Heart left ventricle (tissue), 16 donors: ENCODE measurements at regions not wholly inside any gene's neighbourhood (a gene's known extent, or its start where the extent isn't known, plus 50 kb on each side); places are given as distances from the start of the nearest gene placed in this dataset.

ENCODE experiments used
- ATAC-seq, 4 donors: fragments of 200-7000 bp; cut with Tn5 transposase; one replicate each; pipeline ENCODE4 v1.9.1; 2020 to 2022; ENCODE audit warnings: moderate library complexity in 4 of 4, mild to moderate bottlenecking in 3 of 4, moderate number of reproducible peaks in 1 of 4
- DNase-seq, 5 donors: peaks; one replicate each; pipeline ENCODE4 v3.0.0-alpha.2; 2020
- H3K27ac ChIP-seq, 12 donors: fragments of 200-600 bp; sonication (generic) in 4 of 12; one replicate each; pipeline versions ENCODE4 v1.5.0 to v1.8.0; 2016 to 2022; ENCODE audit warnings: mild to moderate bottlenecking in 2 of 12
- H3K27me3 ChIP-seq, 9 donors: fragments of 200-600 bp; sonication (generic) in 2 of 9; one replicate each; pipeline versions ENCODE4 v1.5.1 to v1.8.0; 2016 to 2022; ENCODE audit warnings: mild to moderate bottlenecking in 3 of 9
- H3K36me3 ChIP-seq, 9 donors: fragments of 200-600 bp; sonication (generic) in 2 of 9; one replicate each; pipeline versions ENCODE4 v1.5.0 to v1.8.0; 2018 to 2022; ENCODE audit warnings: mild to moderate bottlenecking in 2 of 9
- H3K4me1 ChIP-seq, 12 donors: fragments of 200-600 bp; sonication (generic) in 4 of 12; one replicate each; pipeline versions ENCODE4 v1.5.0 to v1.8.0; 2016 to 2022; ENCODE audit warnings: mild to moderate bottlenecking in 3 of 12
- H3K4me3 ChIP-seq, 12 donors: fragments of 200-600 bp; sonication (generic) in 4 of 12; one replicate each; pipeline versions ENCODE4 v1.5.0 to v1.8.0; 2017 to 2022; ENCODE audit warnings: mild to moderate bottlenecking in 9 of 12, moderate library complexity in 4 of 12
- H3K9me3 ChIP-seq, 12 donors: fragments of 200-600 bp; sonication (generic) in 4 of 12; one replicate each; pipeline versions ENCODE4 v1.5.0 to v1.8.0; 2016 to 2022; ENCODE audit warnings: mild to moderate bottlenecking in 1 of 12
- CTCF ChIP-seq, 12 donors: fragments of 200-600 bp; sonication (generic) in 4 of 12; IDR thresholded peaks; one replicate each; pipeline versions ENCODE4 v1.5.0 to v1.8.0; 2018 to 2022; ENCODE audit warnings: antibody characterized with exemption in 12 of 12, mild to moderate bottlenecking in 5 of 12
- POLR2A ChIP-seq, 2 donors: fragments of 450-650 bp; IDR thresholded peaks; one replicate each; pipeline ENCODE4 v1.6.1; 2017; ENCODE audit warnings: antibody characterized with exemption in 2 of 2, mild to moderate bottlenecking in 2 of 2, moderate library complexity in 2 of 2
- WGBS, 4 donors: extraction: QIAGEN DNeasy Blood & Tissue Kit in 2 of 4; methylation state at CpG; one replicate each; pipeline versions ENCODE4 v1.1.5 to v1.1.7; 2013 to 2018; 5-methylcytosine and 5-hydroxymethylcytosine counted together
- intact Hi-C, 10 donors: fragments of 100-400 bp; cut with DNase I; formaldehyde crosslinking; loops; one replicate each; pipeline versions ENCODE4 v1.11.1 to v1.14.2; 2022
- donor health status: ischemic (EF 13 %, LVEDD 7.1; RV severe dilation, severe dysfunction).
- donor health status: healthy with polysubstance abuse.
- donor health status: DM: no; HTN: yes; CAD: no.
- donor health status: DM: no; HTN: no; CAD: no.
- donor health status: ischemic (EF 25% LVEDD 6.9; RV normal size, moderate dysfunction).
- donor health status: ischemic (EF 25% LVEDD 5.7; RV mildly dilated, moderate dysfunction).
- donor health status: healthy.
- donor health status: DM: yes; HTN: yes; CAD: no.
- donor health status: ischemic (EF 35%, LVEDD 5.7; RV mildly dilated, moderate dysfunction).
- donor health status: nonischemic (EF 11% LVEDD 7.7; RV severe dilation, severe dysfunction).
- donor health status: DM: yes; HTN: yes; CAD: no.
- donor health status: PGD.
- donor health status: ischemic (EF 29% LVEDD 5.4; RV normal size, mild dysfunction).
- donor health status: nonischemic (EF 23%, LVEDD 6.1; RV moderate dilation, normal function).

- Histone ChIP-seq H3K4me1 (peaks cover 0 to 4% (median 0%) of the 10 kb centered on the region in 12 donors), H3K4me3 (no peak overlapping the region), H3K27ac (no peak overlapping the region), H3K9me3 (no peaks in the 10 kb centered on the region), H3K27me3 (no peaks in the 10 kb centered on the region), H3K36me3 (no peaks in the 10 kb centered on the region)
- no peak for DNase-seq
- ATAC-seq, result no peak
- TF ChIP-seq CTCF (IDR thresholded peaks at IDR 0.05) (no peak), POLR2A (IDR thresholded peaks at IDR 0.05) (no peak)
- WGBS, 4 donors, result 45 to 57% (median 51%) methylated on average over 9 of the region's 9 CpGs
- intact Hi-C loops, result loop anchor here in 2 of 10 donors (10.0 kb wide), 1 partner anchor 1081 kb away; no protein-coding TSS in a partner anchor
Observed at GRCh38 chr10:30724296-30724695, 94.7 kb upstream of the LYZL2 start.

- WGBS, 4 donors, result 91 to 96% (median 94%) methylated on average over 10 of the region's 10 CpGs
- intact Hi-C loops, result loop anchor here in 2 of 10 donors (10.0 kb wide), 1 partner anchor 1082 kb away; no protein-coding TSS in a partner anchor
- no peak for TF ChIP-seq CTCF (IDR thresholded peaks at IDR 0.05)
- TF ChIP-seq POLR2A (IDR thresholded peaks at IDR 0.05), result no peak
Observed at GRCh38 chr10:30722956-30723620, 93.5 kb upstream of the LYZL2 start.

GRCh38 chr10:30719832-30720231, 90.3 kb upstream of the LYZL2 start:
- no peak overlapping the region for H3K27ac ChIP-seq
- no peak overlapping the region for H3K4me3 ChIP-seq
- H3K9me3 ChIP-seq, result no peaks in the 10 kb centered on the region
- no peak for ATAC-seq
- intact Hi-C loops, result loop anchor here in 2 of 10 donors (10.0 kb wide), 1 partner anchor 1085 kb away; no protein-coding TSS in a partner anchor
- WGBS, 4 donors, result 46 to 71% (median 58%) methylated on average over 9 of the region's 9 CpGs
- DNase-seq, result no peak
- no peaks in the 10 kb centered on the region for H3K36me3 ChIP-seq
- no peaks in the 10 kb centered on the region for H3K4me1 ChIP-seq
- peaks cover 0 to 8% (median 0%) of the 10 kb centered on the region in 9 donors for H3K27me3 ChIP-seq
- TF ChIP-seq POLR2A (IDR thresholded peaks at IDR 0.05) (no peak), CTCF (IDR thresholded peaks at IDR 0.05) (no peak)

More at GRCh38 chr10:30722956-30723620, 93.5 kb upstream of the LYZL2 start:
- Histone ChIP-seq H3K9me3 (no peaks in the 10 kb centered on the region), H3K27me3 (no peaks in the 10 kb centered on the region), H3K36me3 (no peaks in the 10 kb centered on the region), H3K27ac (no peak overlapping the region), H3K4me1 (peaks cover 0 to 4% (median 0%) of the 10 kb centered on the region in 12 donors), H3K4me3 (no peak overlapping the region)
- DNase-seq (no peak), ATAC-seq (no peak)

GRCh38 chr10:30709700-30710358, 80.3 kb upstream of the LYZL2 start:
- ATAC-seq, result peak in 2 of 4 donors; percentile 46 to 52
- 86 to 91% (median 88%) methylated on average over 6 of the region's 6 CpGs for WGBS, 4 donors
- no peak for DNase-seq
- peaks cover 0 to 12% (median 0%) of the 10 kb centered on the region in 12 donors for H3K9me3 ChIP-seq
- peaks cover 0 to 7% (median 0%) of the 10 kb centered on the region in 12 donors for H3K4me1 ChIP-seq
- H3K4me3 ChIP-seq, result no peak overlapping the region
- TF ChIP-seq POLR2A (IDR thresholded peaks at IDR 0.05) (no peak), CTCF (IDR thresholded peaks at IDR 0.05) (no peak)
- no peak overlapping the region for H3K27ac ChIP-seq
- no peaks in the 10 kb centered on the region for H3K36me3 ChIP-seq
- intact Hi-C loops, result no loop called here
- peaks cover 0 to 11% (median 0%) of the 10 kb centered on the region in 9 donors for H3K27me3 ChIP-seq
